GM19372 (cell line): ENCODE measurements at regions not wholly inside any gene's neighbourhood (a gene's known extent, or its start where the extent isn't known, plus 50 kb on each side); places are given as distances from the start of the nearest gene placed in this dataset.

ENCODE experiments used
- ATAC-seq: cut with Tn5 transposase; IDR thresholded peaks from one replicate; pipeline ENCODE4 v1.9.1; 2021; ENCODE audit warnings: mild to moderate bottlenecking, low read depth, moderate library complexity; ENCODE audit not compliant: unreplicated experiment

DNA sequence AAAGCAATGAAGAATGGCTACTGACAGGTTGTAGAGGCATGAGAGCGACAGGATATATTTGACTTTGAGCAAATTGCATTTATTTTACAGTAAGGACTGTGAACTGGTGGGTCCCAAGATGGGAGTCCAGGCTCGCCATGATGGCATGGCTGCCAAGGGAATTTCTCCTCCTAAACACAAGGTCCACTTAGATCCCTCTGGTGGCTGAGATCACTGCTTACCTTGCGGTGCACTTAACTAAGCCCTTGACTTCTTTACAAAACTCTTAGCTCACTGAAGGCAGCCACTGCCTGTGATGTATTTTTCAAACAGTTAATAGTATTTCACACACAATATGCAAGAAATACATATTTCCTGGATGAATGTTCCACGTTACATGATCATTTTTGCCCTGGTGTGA, 50.3 kb upstream of the SORBS2 start:
- ATAC-seq, result no peak

GRCh38 chr4:185863946-185864345, 52.0 kb upstream of the SORBS2 start:
- ATAC-seq, result no peak

DNA sequence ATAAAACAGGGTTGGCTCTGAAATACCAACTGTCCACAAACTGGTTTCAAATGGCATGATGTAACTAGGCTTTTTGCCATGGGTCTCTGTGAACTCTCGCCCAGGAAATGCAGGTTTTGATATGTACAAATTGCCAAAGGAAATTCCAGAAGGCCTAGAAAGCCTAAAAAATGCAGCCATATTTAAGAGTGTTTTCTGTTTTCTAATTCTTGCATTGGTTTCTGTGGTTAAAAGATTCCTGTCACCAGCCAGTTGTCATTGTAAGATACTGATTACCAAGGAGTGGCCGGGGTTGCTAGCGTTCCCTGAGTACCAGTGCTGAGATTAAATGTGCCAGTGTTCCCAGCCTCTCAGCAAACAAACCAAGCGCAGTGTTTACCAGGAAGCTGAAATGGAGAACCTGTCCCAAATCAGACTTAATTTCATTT, 53.9 kb upstream of the SORBS2 start:
- no peak for ATAC-seq

DNA sequence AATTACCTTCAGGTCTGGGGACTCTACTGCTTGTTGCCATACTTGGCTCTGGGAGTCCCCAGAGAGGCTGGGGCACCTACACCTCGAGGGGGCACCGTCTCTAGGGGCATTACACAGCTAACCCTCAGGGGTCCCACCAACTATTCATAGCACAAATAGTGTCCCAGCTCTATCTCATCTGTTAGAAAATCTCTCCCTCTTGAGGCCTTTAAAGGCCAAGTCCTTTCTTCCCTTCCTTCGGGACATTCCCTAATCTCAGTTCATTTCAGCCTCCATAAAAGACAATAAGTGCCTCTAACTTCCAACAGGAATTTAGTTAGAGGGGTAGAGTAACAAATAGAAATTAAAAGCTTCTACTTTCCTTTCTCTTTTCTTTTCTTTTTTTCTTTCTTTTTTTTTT, 55.8 kb upstream of the SORBS2 start:
- no peak for ATAC-seq

DNA sequence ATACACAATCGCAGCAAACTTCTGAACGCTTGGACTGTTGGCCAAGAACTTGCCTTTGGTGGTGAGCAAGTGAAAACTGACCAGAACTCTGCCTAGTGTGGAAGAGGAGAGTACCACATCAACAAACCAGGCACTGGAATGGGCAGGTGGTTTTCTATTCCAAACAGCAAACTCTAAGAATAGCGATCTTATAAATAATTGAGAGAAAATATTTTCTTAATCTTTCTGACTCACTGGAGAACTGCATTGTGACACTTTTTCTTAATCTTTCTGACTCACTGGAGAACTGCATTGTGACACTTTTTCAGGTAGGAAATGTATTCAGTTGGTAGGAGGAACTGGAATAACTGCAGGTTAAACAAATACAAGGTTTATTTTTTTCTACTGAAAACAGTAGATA, 57.0 kb upstream of the SORBS2 start:
- no peak for ATAC-seq

GRCh38 chr4:185869427-185869826, 57.4 kb upstream of the SORBS2 start:
- ATAC-seq, result no peak

DNA sequence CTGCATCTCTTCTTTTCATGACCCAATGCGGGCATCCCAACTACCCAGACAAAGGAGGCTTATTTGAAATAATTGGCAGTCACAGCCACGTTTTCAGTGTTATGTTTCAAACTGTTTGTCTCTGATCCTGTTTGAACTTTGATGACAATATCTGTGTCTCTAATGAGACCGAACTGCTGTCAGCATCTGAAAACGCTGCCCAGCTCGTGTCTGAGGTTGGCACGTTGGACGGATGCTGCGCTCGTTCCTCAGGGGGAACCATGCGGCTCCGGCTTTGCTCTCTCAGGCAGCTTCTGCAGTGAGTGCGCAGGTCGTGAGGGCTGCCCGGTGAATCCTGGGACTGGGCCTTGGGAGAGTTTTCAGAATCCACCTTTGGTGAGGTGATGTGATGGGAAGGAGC, 58.4 kb upstream of the SORBS2 start:
- ATAC-seq, result no peak

DNA sequence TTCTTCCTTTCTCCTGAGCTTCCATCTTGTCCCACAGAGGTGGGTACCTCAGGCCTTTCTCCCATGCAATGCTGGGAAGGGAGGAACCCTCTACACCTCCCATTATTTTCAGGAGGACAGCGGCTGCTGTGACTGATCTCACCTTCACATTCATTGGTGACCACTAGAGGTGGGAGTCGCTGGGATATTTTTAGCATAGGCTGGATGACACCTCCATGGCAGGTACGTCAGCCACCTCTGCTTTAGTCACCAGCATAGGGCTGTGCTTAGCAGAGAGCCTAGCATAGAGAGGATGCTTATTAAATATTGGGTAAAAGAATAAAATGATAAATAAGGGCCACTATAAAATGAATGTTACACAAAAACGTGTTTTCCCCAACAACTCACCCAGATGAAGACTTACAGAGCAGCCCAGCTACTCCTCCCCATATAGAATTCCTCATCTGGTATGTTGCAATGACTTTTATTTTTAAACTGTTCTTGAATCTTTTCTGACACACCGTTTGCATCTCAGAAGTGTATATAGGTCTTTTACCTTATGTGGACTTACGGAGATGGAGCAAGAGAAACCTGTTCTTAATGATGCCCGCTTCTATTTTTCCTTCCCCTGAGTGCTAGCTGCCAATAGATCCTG, 60.9 kb upstream of the SORBS2 start:
- ATAC-seq, result no peak

GRCh38 chr4:185874516-185875230, 62.7 kb upstream of the SORBS2 start:
- no peak for ATAC-seq

DNA sequence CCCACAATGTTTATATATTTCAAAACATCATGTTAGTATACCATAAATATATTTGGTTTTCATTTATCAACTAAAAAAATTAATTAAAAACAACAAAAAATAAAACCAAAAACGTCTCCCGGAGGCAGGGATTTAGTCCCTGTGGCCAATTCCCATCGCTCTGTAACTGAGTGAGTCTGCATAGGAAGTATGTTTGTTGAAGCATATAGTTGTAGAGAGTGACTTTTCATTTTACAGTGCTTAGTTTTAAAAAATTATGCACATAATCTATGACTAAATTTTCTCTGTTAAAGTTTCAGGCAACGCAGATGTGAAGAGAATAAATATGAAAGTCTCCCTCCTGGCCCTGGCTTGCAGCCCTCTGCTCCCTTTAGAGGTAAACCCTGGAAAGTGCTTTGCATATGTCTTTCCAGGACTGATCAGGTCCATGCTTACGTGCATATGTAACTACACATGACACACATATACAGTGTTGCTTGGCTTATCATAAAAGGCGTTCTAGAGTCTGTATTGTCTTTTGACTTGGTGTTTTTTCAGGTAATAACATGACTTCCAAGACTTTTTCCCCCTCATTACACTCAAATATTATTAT, 63.4 kb upstream of the SORBS2 start:
- no peak for ATAC-seq

- ATAC-seq, result no peak
Observed at GRCh38 chr4:185878633-185879032, 66.6 kb upstream of the SORBS2 start.

DNA sequence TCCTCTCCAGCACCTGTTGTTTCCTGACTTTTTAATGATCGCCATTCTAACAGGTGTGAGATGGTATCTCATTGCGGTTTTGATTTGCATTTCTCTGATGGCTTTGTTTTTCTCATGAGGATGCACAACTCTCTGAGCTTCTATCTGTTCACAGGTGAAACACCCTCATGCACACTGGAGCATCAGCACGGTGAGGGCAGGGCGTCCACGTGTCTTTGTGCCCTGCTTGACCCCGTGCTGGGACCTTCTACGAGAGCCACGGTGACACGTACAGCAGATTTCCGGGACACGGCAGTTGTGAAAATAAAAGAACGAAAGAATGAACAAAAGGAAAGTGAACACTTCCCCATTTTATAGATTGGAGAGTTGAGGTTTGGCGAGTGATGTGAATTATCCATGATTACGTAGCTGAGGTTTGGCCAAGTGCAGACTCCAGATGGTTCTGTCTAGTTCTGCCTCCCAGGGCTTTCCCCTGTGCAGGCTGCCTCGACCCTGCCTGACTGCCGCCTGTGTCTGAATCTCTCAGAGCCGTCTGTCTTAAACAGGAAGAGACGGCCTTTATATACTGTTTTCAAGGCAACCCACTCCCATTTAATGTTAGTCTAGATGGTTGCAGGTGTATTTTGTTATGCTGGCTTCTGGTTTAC, 67.8 kb upstream of the SORBS2 start:
- no peak for ATAC-seq

GRCh38 chr4:185880571-185880970, 68.6 kb upstream of the SORBS2 start:
- no peak for ATAC-seq

- ATAC-seq, result no peak
Observed at GRCh38 chr4:185881430-185881829, 69.4 kb upstream of the SORBS2 start.

GRCh38 chr4:185883591-185883990, 71.6 kb upstream of the SORBS2 start:
- no peak for ATAC-seq

- no peak for ATAC-seq
Observed at GRCh38 chr4:185885075-185885474, 73.1 kb upstream of the SORBS2 start.

DNA sequence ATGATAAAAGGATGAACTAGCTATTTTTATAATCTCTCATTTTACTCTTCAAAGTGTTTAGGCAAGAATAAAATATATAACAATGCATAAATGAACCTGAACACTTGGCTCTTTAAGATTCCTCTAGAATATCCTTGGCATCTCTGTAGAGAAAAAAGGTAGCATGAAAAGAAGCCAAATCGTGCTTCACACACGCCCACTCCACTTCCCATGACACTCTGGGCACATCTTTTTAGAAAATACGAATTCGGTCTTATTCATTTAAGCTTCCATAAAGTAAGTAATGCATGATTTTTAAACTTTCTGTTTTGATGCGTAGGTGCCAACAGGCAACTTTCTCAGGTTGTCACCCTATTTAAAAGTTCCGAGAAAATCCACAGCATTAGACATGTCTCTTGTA, 73.6 kb upstream of the SORBS2 start:
- no peak for ATAC-seq

- ATAC-seq, result no peak
Observed at GRCh38 chr4:185886832-185887524, 75.0 kb upstream of the SORBS2 start.

- ATAC-seq, result no peak
Observed at GRCh38 chr4:185888676-185889075, 76.7 kb upstream of the SORBS2 start.

DNA sequence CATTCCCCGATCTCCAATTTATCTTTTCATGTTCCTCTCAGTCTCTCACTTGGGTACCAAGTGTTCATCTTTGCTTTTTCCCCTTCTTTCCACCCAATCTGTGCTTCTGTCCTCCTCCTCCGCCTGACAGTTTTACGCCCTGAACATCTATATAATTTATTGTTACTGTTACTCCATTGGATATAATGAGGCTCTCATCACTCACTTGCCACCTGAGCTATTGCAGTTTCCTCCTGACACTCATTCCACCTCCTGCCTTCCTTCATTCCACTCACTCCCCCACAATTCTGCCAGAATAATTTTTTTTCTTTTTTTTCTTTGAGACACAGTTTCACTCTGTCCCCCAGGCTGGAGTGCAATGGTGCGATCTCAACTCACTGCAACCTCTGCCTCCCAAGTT, 77.6 kb upstream of the SORBS2 start:
- no peak for ATAC-seq

DNA sequence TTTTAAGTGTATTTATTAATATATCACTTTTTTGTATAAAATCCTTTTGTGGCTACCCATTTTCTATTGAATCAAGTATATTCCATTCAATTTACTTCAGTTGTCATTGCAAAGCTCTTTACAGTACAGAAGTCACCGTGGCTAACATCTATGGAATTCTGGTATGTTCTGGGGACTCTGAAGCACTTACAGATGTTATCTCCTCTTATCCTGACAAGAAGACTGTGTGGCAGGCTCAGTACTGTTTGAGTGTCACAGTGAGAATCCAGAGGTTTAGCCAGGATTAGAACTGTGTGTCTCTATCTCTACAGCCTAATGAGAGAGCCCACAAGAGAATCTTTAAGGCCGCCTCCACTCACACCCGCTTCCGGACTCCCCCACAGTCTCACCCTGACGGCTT, 78.2 kb upstream of the SORBS2 start:
- ATAC-seq, result no peak
